T-cell (primary cell): ENCODE measurements at regions not wholly inside any gene's neighbourhood (a gene's known extent, or its start where the extent isn't known, plus 50 kb on each side); places are given as distances from the start of the nearest gene placed in this dataset.

Experiments used
- ATAC-seq, 4 experiments: fragments of 200-7000 bp in 3 of 4; fragments of 150-1000 bp in 1 of 4; cut with Tn5 transposase; replicated peaks in 1 of 4; 1 replicate in 3 of 4; 2 replicates in 1 of 4; pipeline ENCODE4 v1.10.0; 2021; ENCODE audit warnings: moderate library complexity in 3 of 4, mild to moderate bottlenecking in 2 of 4, moderate number of reproducible peaks in 1 of 4
- CTCF ChIA-PET, 2 donors: fragments of 300-600 bp; sonication (Branson Sonifier 250); formaldehyde crosslinking; loops; one replicate each; lab custom pipeline; 2022; ENCODE audit warnings: antibody characterized with exemption in 2 of 2; lab: Charles Lee
- POLR2A ChIA-PET, 2 donors: fragments of 300-600 bp; sonication (Branson Sonifier 250); formaldehyde crosslinking; loops; one replicate each; lab custom pipeline; 2022; ENCODE audit warnings: antibody characterized with exemption in 2 of 2; lab: Charles Lee
- DNase-seq, 35 experiments: peaks; one replicate each; pipeline versions ENCODE4 v3.0.0 to v3.0.0-alpha.2; 2013 to 2023
- H3K27ac ChIP-seq: one replicate; pipeline ENCODE4 v1.5.1; 2013; ENCODE audit warnings: low read length
- H3K27me3 ChIP-seq, 2 experiments: replicated peaks in 1 of 2; 1 replicate in 1 of 2; 2 replicates in 1 of 2; pipeline versions ENCODE4 v1.6.1 to v1.7.0; 2013; ENCODE audit warnings: low read length in 1 of 2, mixed read lengths in 1 of 2; ENCODE audit not compliant: control insufficient read depth in 2 of 2, insufficient read depth in 2 of 2; ENCODE audit errors: extremely low read depth in 1 of 2
- H3K36me3 ChIP-seq, 2 donors: 1 replicate in 1 of 2; 2 replicates in 1 of 2; pipeline versions ENCODE4 v1.6.1 to v1.7.0; 2013; ENCODE audit warnings: low read length in 1 of 2; ENCODE audit not compliant: control insufficient read depth in 2 of 2, insufficient read depth in 1 of 2; ENCODE audit errors: extremely low read depth in 1 of 2
- H3K4me1 ChIP-seq, 2 experiments: 1 replicate in 1 of 2; 2 replicates in 1 of 2; pipeline versions ENCODE4 v1.6.1 to v1.7.0; 2013; ENCODE audit warnings: low read length in 2 of 2, mixed read lengths in 1 of 2; ENCODE audit not compliant: insufficient read depth in 2 of 2, control insufficient read depth in 1 of 2; ENCODE audit errors: extremely low read depth in 1 of 2
- H3K4me3 ChIP-seq, 2 donors: 1 replicate in 1 of 2; 2 replicates in 1 of 2; pipeline versions ENCODE4 v1.5.1 to v1.7.0; 2013; ENCODE audit warnings: mild to moderate bottlenecking in 2 of 2, low read length in 1 of 2, moderate library complexity in 1 of 2; ENCODE audit not compliant: control insufficient read depth in 1 of 2; ENCODE audit errors: extremely low read depth in 1 of 2
- H3K9me3 ChIP-seq: 2 replicates; pipeline ENCODE4 v1.7.0; 2013
- H3K27ac Mint-ChIP-seq, 2 donors: one replicate each; pipeline ENCODE4 v1.8.0; 2020 to 2021; ENCODE audit warnings: mild to moderate bottlenecking in 2 of 2, mixed read lengths in 2 of 2
- H3K27me3 Mint-ChIP-seq, 2 donors: one replicate each; pipeline ENCODE4 v1.8.0; 2021 to 2022; ENCODE audit warnings: mixed read lengths in 2 of 2
- H3K36me3 Mint-ChIP-seq: one replicate; pipeline ENCODE4 v1.8.0; 2021; ENCODE audit warnings: mixed read lengths
- H3K4me1 Mint-ChIP-seq, 3 donors: one replicate each; pipeline ENCODE4 v1.8.0; 2020 to 2022; ENCODE audit warnings: mixed read lengths in 3 of 3, mild to moderate bottlenecking in 1 of 3
- H3K4me3 Mint-ChIP-seq, 3 donors: one replicate each; pipeline ENCODE4 v1.8.0; 2020 to 2022; ENCODE audit warnings: mild to moderate bottlenecking in 3 of 3, mixed read lengths in 3 of 3, moderate library complexity in 3 of 3
- H3K9me3 Mint-ChIP-seq, 3 donors: one replicate each; pipeline ENCODE4 v1.8.0; 2020 to 2022; ENCODE audit warnings: mixed read lengths in 3 of 3
- WGBS: methylation state at CpG from one replicate; pipeline ENCODE4 v1.1.5; 2013; ENCODE audit warnings: missing lambda C conversion rate; ENCODE audit not compliant: insufficient coverage; 5-methylcytosine and 5-hydroxymethylcytosine counted together

DNA sequence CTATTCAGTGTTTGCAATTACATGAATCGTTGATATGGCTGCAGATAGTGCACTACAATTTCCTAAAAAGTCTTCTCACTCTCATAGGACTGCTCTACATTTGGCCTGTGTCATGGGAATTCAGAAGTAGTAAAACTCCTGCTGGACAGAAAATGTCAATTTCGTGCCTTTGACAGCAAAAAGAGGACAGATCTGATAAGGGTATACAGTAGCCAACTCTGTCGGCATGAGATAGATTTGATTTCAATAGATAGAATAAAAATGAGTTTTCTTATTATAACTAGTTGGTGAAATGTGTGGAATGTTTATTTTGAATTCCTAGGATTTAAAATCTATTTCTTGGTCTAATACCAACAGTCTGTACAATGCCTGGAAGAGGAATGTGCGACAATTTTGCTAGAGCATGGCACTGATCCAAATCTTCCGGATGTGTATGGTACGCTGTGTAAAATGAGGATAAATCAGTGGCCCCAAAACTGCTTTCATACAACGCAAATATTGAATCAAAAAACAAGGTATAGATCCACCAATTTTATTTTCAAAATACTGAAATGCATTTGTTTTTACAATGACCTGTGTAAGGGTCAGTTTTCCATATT is 133.5 kb upstream of the CDK13 start:
- Histone ChIP-seq H3K4me1 (no peaks in the 10 kb centered on the region), H3K4me3 (no peak overlapping the region), H3K27me3 (peaks cover 0 to 4% of the 10 kb centered on the region in 2 experiments), H3K36me3 (no peaks in the 10 kb centered on the region), H3K9me3 (no peaks in the 10 kb centered on the region), H3K27ac (no peak overlapping the region)
- ChIA-PET POLR2A (no interaction called here), CTCF (no interaction called here)
- Mint-ChIP-seq H3K4me3 (no peak overlapping the region), H3K27ac (no peak overlapping the region), H3K27me3 (peaks cover 26 to 29% of the 10 kb centered on the region in 2 donors), H3K36me3 (no peaks in the 10 kb centered on the region), H3K4me1 (no peaks in the 10 kb centered on the region), H3K9me3 (no peaks in the 10 kb centered on the region)
- ATAC-seq = no peak
- DNase-seq = no peak
- WGBS = 30% methylated on average over 1 of the region's 7 CpGs

DNA sequence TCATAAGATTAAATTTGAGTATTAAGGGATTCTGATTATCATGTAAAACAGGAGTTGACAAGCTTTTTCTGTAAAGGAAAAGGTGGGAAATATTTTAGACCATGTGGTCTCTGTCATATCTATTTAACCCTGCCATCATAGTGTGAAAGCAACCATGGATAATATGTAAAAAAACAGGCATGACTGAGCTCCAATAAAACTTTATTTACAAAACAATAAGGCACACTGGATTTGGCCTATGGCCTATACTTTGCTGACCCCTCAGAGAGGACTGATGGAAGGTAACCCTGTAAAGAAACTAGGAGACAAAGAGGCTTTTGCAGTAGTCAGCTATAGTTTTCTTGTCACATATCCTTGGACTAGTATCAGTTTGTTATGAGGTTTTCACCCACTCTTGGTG is 130.5 kb upstream of the CDK13 start:
- CTCF ChIA-PET = no interaction called here
- DNase-seq = no peak

DNA sequence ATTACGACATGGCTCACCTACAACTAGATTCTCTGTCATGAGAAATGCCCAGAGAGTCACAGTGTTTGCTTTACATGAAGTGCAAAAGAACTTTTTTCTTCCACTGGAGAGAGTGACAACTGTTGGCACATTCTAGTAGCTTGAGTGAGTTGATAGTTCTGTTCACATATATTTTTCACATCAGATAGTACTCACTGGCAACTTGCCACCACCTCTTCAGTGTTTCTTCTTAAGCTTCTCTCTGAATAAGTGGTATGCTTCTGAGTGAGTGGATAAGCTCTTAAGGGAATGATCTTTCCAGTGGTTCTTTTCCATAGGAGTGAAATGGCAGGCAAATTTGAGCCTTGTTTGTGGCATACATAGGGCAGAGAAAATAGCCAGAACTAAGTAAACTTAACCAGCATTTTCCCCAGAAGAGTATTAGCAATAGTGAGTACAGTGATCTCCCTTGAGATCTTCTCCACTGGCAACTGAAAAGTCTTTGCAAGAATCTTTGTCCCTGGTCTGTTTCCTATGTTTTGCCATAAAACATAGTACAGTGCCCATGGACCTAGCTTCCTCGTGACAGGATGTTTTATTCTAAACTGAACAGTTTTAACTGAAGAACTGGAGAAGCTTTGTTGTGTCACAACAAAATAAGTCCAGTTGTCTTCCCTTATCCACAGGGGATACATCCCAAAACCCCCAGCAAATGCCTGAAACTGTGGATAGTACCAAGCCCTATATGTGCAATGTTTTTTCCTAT is 125.4 kb upstream of the CDK13 start:
- no peak overlapping the region for H3K27ac ChIP-seq
- ATAC-seq = no peak
- 100% methylated on average over 1 of the region's 2 CpGs for WGBS
- Mint-ChIP-seq H3K27ac (no peak overlapping the region), H3K36me3 (no peaks in the 10 kb centered on the region), H3K4me1 (no peaks in the 10 kb centered on the region), H3K4me3 (no peak overlapping the region), H3K9me3 (no peaks in the 10 kb centered on the region), H3K27me3 (peaks cover 22 to 42% of the 10 kb centered on the region in 2 donors)
- no peak for DNase-seq
- no peak overlapping the region for H3K4me3 ChIP-seq
- peaks cover 0 to 2% of the 10 kb centered on the region in 2 experiments for H3K27me3 ChIP-seq
- ChIA-PET POLR2A (interaction anchor here in 1 of 2 donors (0.6 kb wide), 1 partner anchor 249 kb away, joined by 3 read pairs; no protein-coding TSS in a partner anchor), CTCF (interaction anchor here in 1 of 2 donors (0.6 kb wide), 1 partner anchor 236 kb away, joined by 3 read pairs; no protein-coding TSS in a partner anchor)
- no peaks in the 10 kb centered on the region for H3K9me3 ChIP-seq
- H3K4me1 ChIP-seq = no peaks in the 10 kb centered on the region
- H3K36me3 ChIP-seq = no peaks in the 10 kb centered on the region

More for the DNA sequence above, 130.5 kb upstream of the CDK13 start:
- H3K27me3 Mint-ChIP-seq = peaks cover 31 to 36% of the 10 kb centered on the region in 2 donors
- Histone ChIP-seq H3K4me3 (no peak overlapping the region), H3K36me3 (no peaks in the 10 kb centered on the region), H3K27me3 (peaks cover 0 to 2% of the 10 kb centered on the region in 2 experiments), H3K27ac (no peak overlapping the region), H3K9me3 (no peaks in the 10 kb centered on the region), H3K4me1 (no peaks in the 10 kb centered on the region)
- no peak for ATAC-seq
- POLR2A ChIA-PET = no interaction called here
- no peak overlapping the region for H3K4me3 Mint-ChIP-seq
- H3K36me3 Mint-ChIP-seq = no peaks in the 10 kb centered on the region
- H3K4me1 Mint-ChIP-seq = no peaks in the 10 kb centered on the region
- H3K27ac Mint-ChIP-seq = no peak overlapping the region
- H3K9me3 Mint-ChIP-seq = no peaks in the 10 kb centered on the region

DNA sequence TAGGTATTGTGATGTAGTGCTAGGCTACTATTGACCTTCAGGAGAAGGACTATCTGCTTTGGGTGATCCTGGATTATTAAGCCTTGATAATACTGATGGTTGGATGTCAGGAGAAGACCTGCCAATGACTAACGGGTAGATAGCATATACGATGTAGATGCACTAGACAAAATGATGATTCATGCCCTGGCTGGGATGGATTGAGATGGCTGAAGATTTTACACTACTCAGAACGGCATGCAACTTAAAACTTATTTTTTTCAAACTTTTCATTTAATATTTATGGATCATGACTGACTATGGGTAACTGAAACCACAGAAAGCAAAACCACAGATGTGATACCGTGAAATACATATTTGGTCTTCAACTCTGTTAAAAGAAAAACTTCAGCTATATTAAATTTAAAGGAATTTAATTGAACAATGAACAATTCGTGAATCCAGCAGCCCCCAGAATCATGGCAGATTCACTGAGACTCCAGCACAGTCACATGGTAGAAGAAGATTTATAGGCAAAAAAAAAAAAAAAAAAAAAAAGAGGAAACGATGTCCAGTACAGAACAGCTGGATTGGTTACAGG is 124.6 kb upstream of the CDK13 start:
- H3K27ac ChIP-seq = no peak overlapping the region
- no peaks in the 10 kb centered on the region for H3K4me1 ChIP-seq
- Mint-ChIP-seq H3K27me3 (peaks cover 27 to 49% of the 10 kb centered on the region in 2 donors), H3K27ac (no peak overlapping the region), H3K9me3 (no peaks in the 10 kb centered on the region), H3K4me1 (no peaks in the 10 kb centered on the region), H3K36me3 (no peaks in the 10 kb centered on the region), H3K4me3 (no peak overlapping the region)
- H3K36me3 ChIP-seq = no peaks in the 10 kb centered on the region
- H3K4me3 ChIP-seq = no peak overlapping the region
- POLR2A ChIA-PET = interaction anchor here in 1 of 2 donors (0.6 kb wide), 1 partner anchor 248 kb away, joined by 3 read pairs; no protein-coding TSS in a partner anchor
- no peak for DNase-seq
- no CpG with 5 or more reads among the region's 6 CpGs for WGBS
- no peak for ATAC-seq
- H3K27me3 ChIP-seq = peaks cover 0 to 2% of the 10 kb centered on the region in 2 experiments
- no peaks in the 10 kb centered on the region for H3K9me3 ChIP-seq
- CTCF ChIA-PET = no interaction called here

DNA sequence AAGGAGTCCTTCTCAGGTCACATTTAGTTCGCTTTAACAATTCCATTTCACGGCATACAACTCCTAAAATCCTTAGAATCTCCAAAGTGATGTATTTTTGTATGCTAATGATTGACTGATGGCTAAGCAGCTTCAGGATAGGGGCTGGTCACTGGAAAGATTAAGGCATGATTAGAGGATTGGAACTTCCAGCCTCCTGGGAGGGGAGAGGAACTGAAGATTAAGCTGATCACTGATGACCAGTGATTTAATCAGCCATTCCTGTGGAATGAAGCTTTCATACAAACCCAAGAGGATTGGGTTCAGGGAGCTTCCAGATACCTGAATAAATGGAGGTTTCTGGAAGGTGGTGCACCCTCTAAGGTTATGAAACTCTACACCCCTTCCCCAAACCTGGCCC is 123.9 kb upstream of the CDK13 start:
- CTCF ChIA-PET = no interaction called here
- POLR2A ChIA-PET = no interaction called here
- Histone ChIP-seq H3K4me3 (no peak overlapping the region), H3K4me1 (no peaks in the 10 kb centered on the region), H3K27me3 (peaks cover 0 to 2% of the 10 kb centered on the region in 2 experiments), H3K27ac (no peak overlapping the region), H3K36me3 (no peaks in the 10 kb centered on the region), H3K9me3 (no peaks in the 10 kb centered on the region)
- Mint-ChIP-seq H3K4me1 (no peaks in the 10 kb centered on the region), H3K36me3 (no peaks in the 10 kb centered on the region), H3K27ac (no peak overlapping the region), H3K9me3 (no peaks in the 10 kb centered on the region), H3K27me3 (peaks cover 27 to 50% of the 10 kb centered on the region in 2 donors), H3K4me3 (no peak overlapping the region)
- WGBS = no CpG with 5 or more reads among the region's 2 CpGs
- ATAC-seq (no peak), DNase-seq (no peak)

DNA sequence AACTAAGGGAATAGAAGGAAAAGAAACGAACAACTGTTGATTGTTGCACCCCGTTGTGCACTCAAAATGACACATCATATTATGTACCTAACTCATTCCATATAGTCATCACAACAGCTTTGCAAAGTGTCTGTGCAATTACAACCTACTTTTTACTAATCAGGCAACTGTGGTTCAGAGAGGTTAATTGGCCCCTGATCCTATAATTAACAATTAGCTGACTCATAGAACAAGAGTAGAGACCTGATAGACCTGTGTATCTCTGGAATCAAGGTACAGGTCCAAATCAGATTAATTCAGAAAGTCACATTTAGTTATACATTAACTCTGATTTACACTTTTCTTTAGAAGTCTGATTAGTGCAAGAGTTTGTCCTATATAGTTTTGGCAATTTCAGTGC is 122.5 kb upstream of the CDK13 start:
- no peaks in the 10 kb centered on the region for H3K4me1 Mint-ChIP-seq
- ATAC-seq = no peak
- ChIA-PET POLR2A (no interaction called here), CTCF (no interaction called here)
- no peaks in the 10 kb centered on the region for H3K9me3 Mint-ChIP-seq
- H3K36me3 Mint-ChIP-seq = no peaks in the 10 kb centered on the region
- no peak for DNase-seq
- H3K27ac Mint-ChIP-seq = no peak overlapping the region
- Histone ChIP-seq H3K27ac (no peak overlapping the region), H3K9me3 (no peaks in the 10 kb centered on the region), H3K36me3 (no peaks in the 10 kb centered on the region), H3K4me3 (no peak overlapping the region), H3K27me3 (peaks cover 0 to 2% of the 10 kb centered on the region in 2 experiments), H3K4me1 (no peaks in the 10 kb centered on the region)
- H3K4me3 Mint-ChIP-seq = no peak overlapping the region
- WGBS = no CpG with 5 or more reads among the region's 2 CpGs
- peaks cover 33 to 55% of the 10 kb centered on the region in 2 donors for H3K27me3 Mint-ChIP-seq
